Endothelial cell of umbilical vein (primary cell): ENCODE measurements at regions not wholly inside any gene's neighbourhood (a gene's known extent, or its start where the extent isn't known, plus 50 kb on each side); places are given as distances from the start of the nearest gene placed in this dataset.
"Not testable (repeated sequence)": the region's sequence is repeated elsewhere in the genome, so short reads cannot be mapped to it uniquely, and the experiment has no call there.

Source experiments
- BruUV-seq: library from RNA; stranded (reverse); fragments of 400-500 nt; replicated peaks from 2 replicates; lab custom pipeline; 2021; lab: Mats Ljungman, UMichigan
- CTCF ChIA-PET: fragments of 300-600, 350-600 bp; sonication (Branson Sonifier 250); formaldehyde crosslinking; loops from one replicate; lab custom pipeline; 2021; ENCODE audit warnings: antibody characterized with exemption, inconsistent platforms; lab: Charles Lee
- POLR2A ChIA-PET: fragments of 300-600, 350-600 bp; sonication (Branson Sonifier 250); formaldehyde crosslinking; loops from one replicate; lab custom pipeline; 2021; ENCODE audit warnings: antibody characterized with exemption, inconsistent platforms; lab: Charles Lee
- DNase-seq: peaks from one replicate; pipeline ENCODE4 v3.0.0-alpha.2; 2011; ENCODE audit warnings: low read depth, low spot score
- FAIRE-seq: peaks from 2 replicates; lab custom pipeline; 2011; peaks lifted over from hg19 to GRCh38; lab: Jason Lieb, UNC
- H2AFZ ChIP-seq: 2 replicates; pipeline ENCODE4 v1.6.0; 2012; ENCODE audit warnings: low read depth, low read length, control low read depth, inconsistent platforms
- H3K27ac ChIP-seq: 2 replicates; pipeline ENCODE4 v1.5.1; 2011; ENCODE audit warnings: low read depth, mild to moderate bottlenecking, control low read depth, low read length, moderate library complexity; ENCODE audit not compliant: insufficient read depth
- H3K27me3 ChIP-seq, 2 experiments: 2 replicates each; pipeline versions ENCODE4 v1.6.0 to v1.6.1; 2011; ENCODE audit warnings: low read length in 2 of 2, mixed read lengths in 1 of 2; ENCODE audit not compliant: control insufficient read depth in 2 of 2, insufficient read depth in 2 of 2
- H3K36me3 ChIP-seq, 2 experiments: 2 replicates in 1 of 2; 3 replicates in 1 of 2; pipeline ENCODE4 v1.5.1; 2011; ENCODE audit warnings: low read length in 2 of 2, mild to moderate bottlenecking in 1 of 2, moderate library complexity in 1 of 2; ENCODE audit not compliant: control insufficient read depth in 2 of 2, insufficient read depth in 2 of 2; ENCODE audit errors: extremely low read depth in 1 of 2
- H3K4me1 ChIP-seq: 3 replicates; pipeline ENCODE4 v1.5.1; 2011; ENCODE audit warnings: mild to moderate bottlenecking, low read length; ENCODE audit not compliant: control insufficient read depth, insufficient read depth; ENCODE audit errors: extremely low read depth
- H3K4me2 ChIP-seq: 2 replicates; pipeline ENCODE4 v1.6.1; 2011; ENCODE audit warnings: low read length, control low read depth, mixed read lengths; ENCODE audit not compliant: insufficient read depth
- H3K4me3 ChIP-seq, 3 experiments: fragments of 200-600 bp in 1 of 3; sonication (generic), shearing (Covaris generic) in 1 of 3; replicated peaks in 1 of 3; 2 replicates each; pipeline ENCODE4 v1.5.1; 2011 to 2016; ENCODE audit warnings: control low read depth in 3 of 3, low read length in 3 of 3, mild to moderate bottlenecking in 2 of 3, inconsistent platforms in 1 of 3, low read depth in 1 of 3, moderate library complexity in 1 of 3; ENCODE audit not compliant: insufficient read depth in 1 of 3
- H3K79me2 ChIP-seq: 2 replicates; pipeline ENCODE4 v1.6.0; 2012; ENCODE audit warnings: low read length, inconsistent platforms; ENCODE audit not compliant: control insufficient read depth, insufficient read depth
- H3K9ac ChIP-seq: replicated peaks from 2 replicates; pipeline ENCODE3; 2011; ENCODE audit warnings: low read length, control low read depth; ENCODE audit not compliant: insufficient read depth; ENCODE audit errors: extremely low read depth
- H3K9me1 ChIP-seq: replicated peaks from 3 replicates; pipeline ENCODE4 v1.6.0; 2011; ENCODE audit warnings: mild to moderate bottlenecking, low read length; ENCODE audit not compliant: control insufficient read depth, insufficient read depth; ENCODE audit errors: extremely low read depth
- H3K9me3 ChIP-seq: replicated peaks from 2 replicates; pipeline ENCODE4 v1.5.1; 2012; ENCODE audit warnings: low read length, inconsistent platforms; ENCODE audit not compliant: control insufficient read depth, insufficient read depth
- H4K20me1 ChIP-seq: replicated peaks from 2 replicates; pipeline ENCODE3; 2011; ENCODE audit warnings: mild to moderate bottlenecking, low read length; ENCODE audit not compliant: control insufficient read depth, insufficient read depth; ENCODE audit errors: extremely low read depth
- dilution Hi-C: fragments of 300-500 bp; cut with MboI; formaldehyde crosslinking; loops from one replicate; pipeline ENCODE4 v1.15.0; 2019; ENCODE audit warnings: low sequenced_read_pairs; ENCODE audit not compliant: extremely low pct_ligation_motif_present
- intact Hi-C: fragments of 100-400 bp; cut with micrococcal nuclease; formaldehyde crosslinking; loops from one replicate; pipeline ENCODE4 v1.10.0; 2022

GRCh38 chr20:29309481-29309880, 1948.0 kb upstream of the DEFB115 start:
- FAIRE-seq, H2AFZ ChIP-seq, H3K4me2 ChIP-seq, intact Hi-C loops, DNase-seq, H3K27me3 ChIP-seq, H3K9me3 ChIP-seq, H3K27ac ChIP-seq, CTCF ChIA-PET, H3K9me1 ChIP-seq, H3K4me3 ChIP-seq, POLR2A ChIA-PET, BruUV-seq, H4K20me1 ChIP-seq, H3K79me2 ChIP-seq, dilution Hi-C loops, H3K9ac ChIP-seq, H3K4me1 ChIP-seq, H3K36me3 ChIP-seq: not testable (repeated sequence)

- DNase-seq, CTCF ChIA-PET, H3K79me2 ChIP-seq, H3K4me2 ChIP-seq, H3K27ac ChIP-seq, H2AFZ ChIP-seq, dilution Hi-C loops, POLR2A ChIA-PET, BruUV-seq, H3K27me3 ChIP-seq, H3K9me1 ChIP-seq, H3K4me1 ChIP-seq, H3K9ac ChIP-seq, H3K4me3 ChIP-seq, H4K20me1 ChIP-seq, FAIRE-seq, H3K9me3 ChIP-seq, H3K36me3 ChIP-seq, intact Hi-C loops: not testable (repeated sequence)
Observed at GRCh38 chr20:29311046-29311445, 1946.4 kb upstream of the DEFB115 start.

DNA sequence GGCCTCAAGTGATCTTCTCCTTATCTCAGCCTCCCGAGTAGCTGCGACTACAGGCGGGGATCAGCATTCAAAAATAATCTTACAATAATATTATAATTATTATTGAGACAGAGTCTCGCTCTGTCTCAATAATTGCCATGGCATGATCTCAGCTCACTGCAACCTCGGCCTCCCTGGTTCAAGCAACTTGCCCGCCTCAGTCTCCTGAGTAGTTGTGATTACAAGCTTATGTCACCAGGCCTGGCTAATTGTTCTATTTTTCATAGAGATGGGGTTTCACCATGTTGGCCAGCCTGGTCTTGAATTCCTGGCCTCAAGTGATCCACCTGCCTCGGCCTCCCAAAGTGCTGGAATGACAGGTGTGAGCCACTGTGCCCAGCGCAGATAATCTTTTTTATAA, 1944.8 kb upstream of the DEFB115 start:
- FAIRE-seq, H3K27ac ChIP-seq, H4K20me1 ChIP-seq, DNase-seq, H3K79me2 ChIP-seq, H3K4me3 ChIP-seq, POLR2A ChIA-PET, H3K9me1 ChIP-seq, H3K9ac ChIP-seq, H3K4me1 ChIP-seq, dilution Hi-C loops, H3K4me2 ChIP-seq, H3K27me3 ChIP-seq, H3K9me3 ChIP-seq, intact Hi-C loops, CTCF ChIA-PET, H2AFZ ChIP-seq, BruUV-seq, H3K36me3 ChIP-seq: not testable (repeated sequence)
